ENCODE measurements at regions not wholly inside any gene's neighbourhood (a gene's known extent, or its start where the extent isn't known, plus 50 kb on each side); places are given as distances from the start of the nearest gene placed in this dataset.

GRCh38 chr2:217443601-217444000 lies 559.2 kb downstream of the TNS1 start:
- TF ChIP-seq CTCF (IDR thresholded peaks at IDR 0.05) (no peak), ZFX (IDR thresholded peaks at IDR 0.05; ENCODE audit: borderline replicate concordance) (no peak)
